ENCODE measurements at regions not wholly inside any gene's neighbourhood (a gene's known extent, or its start where the extent isn't known, plus 50 kb on each side); places are given as distances from the start of the nearest gene placed in this dataset.

- H3K4me3 ChIP-seq, result no peak overlapping the region
- no peak for TF ChIP-seq POLR2AphosphoS5 (IDR thresholded peaks at IDR 0.05)
- no peak for TF ChIP-seq CTCF (IDR thresholded peaks at IDR 0.05)
- no peak for TF ChIP-seq POLR2A (IDR thresholded peaks at IDR 0.05)
- no peak for TF ChIP-seq EP300 (IDR thresholded peaks at IDR 0.05; ENCODE audit: low read depth)
- in situ Hi-C loops (cut with MboI; ENCODE audit: low pct_ligation_motif_present in 1 of 4, low pct_unique_long_range_greater_than_20kb in 1 of 4, low sequenced_read_pairs in 3 of 4), result no loop called here
- H3K27ac ChIP-seq, result no peak overlapping the region
- no peaks in the 10 kb centered on the region for H3K27me3 ChIP-seq
- H3K4me1 ChIP-seq, result no peaks in the 10 kb centered on the region
- H3K9me3 ChIP-seq, result no peaks in the 10 kb centered on the region
- WGBS, 2 donors (ENCODE audit: low coverage in 1 of 2), result 73 to 75% methylated on average over 2 to 3 of the region's 3 CpGs
- intact Hi-C loops (cut with DNase I; ENCODE audit: low total_unique reads), result no loop called here
- H3K36me3 ChIP-seq, result no peaks in the 10 kb centered on the region
- no peak for DNase-seq
These were observed 317.5 kb downstream of the CD83 start for GRCh38 chr6:14434916-14435690.

GRCh38 chr6:14436592-14437132 is 319.1 kb downstream of the CD83 start:
- 80 to 95% methylated on average over 1 to 3 of the region's 3 CpGs for WGBS, 2 donors (ENCODE audit: low coverage in 1 of 2)
- in situ Hi-C loops (cut with MboI; ENCODE audit: low pct_ligation_motif_present in 1 of 4, low pct_unique_long_range_greater_than_20kb in 1 of 4, low sequenced_read_pairs in 3 of 4), result no loop called here

GRCh38 chr6:14439419-14439818 is 321.8 kb downstream of the CD83 start:
- Histone ChIP-seq H3K36me3 (no peaks in the 10 kb centered on the region), H3K9me3 (no peaks in the 10 kb centered on the region), H3K27me3 (no peaks in the 10 kb centered on the region), H3K27ac (no peak overlapping the region), H3K4me1 (peaks cover 0 to 10% (median 2%) of the 10 kb centered on the region in 4 donors), H3K4me3 (no peak overlapping the region)
- 81 to 92% methylated on average over 3 to 5 of the region's 5 CpGs for WGBS, 2 donors (ENCODE audit: low coverage in 1 of 2)
- TF ChIP-seq POLR2A (IDR thresholded peaks at IDR 0.05) (no peak), CTCF (IDR thresholded peaks at IDR 0.05) (no peak), EP300 (IDR thresholded peaks at IDR 0.05; ENCODE audit: low read depth) (no peak), POLR2AphosphoS5 (IDR thresholded peaks at IDR 0.05) (no peak)
- no peak for DNase-seq
- intact Hi-C loops (cut with DNase I; ENCODE audit: low total_unique reads), result no loop called here
- in situ Hi-C loops (cut with MboI; ENCODE audit: low pct_ligation_motif_present in 1 of 4, low pct_unique_long_range_greater_than_20kb in 1 of 4, low sequenced_read_pairs in 3 of 4), result no loop called here

More at GRCh38 chr6:14436592-14437132, 319.1 kb downstream of the CD83 start:
- DNase-seq, result no peak
- H3K4me3 ChIP-seq, result no peak overlapping the region
- no peaks in the 10 kb centered on the region for H3K36me3 ChIP-seq
- no peaks in the 10 kb centered on the region for H3K9me3 ChIP-seq
- H3K27me3 ChIP-seq, result no peaks in the 10 kb centered on the region
- no peak overlapping the region for H3K27ac ChIP-seq
- no peak for TF ChIP-seq CTCF (IDR thresholded peaks at IDR 0.05)
- no peak for TF ChIP-seq EP300 (IDR thresholded peaks at IDR 0.05; ENCODE audit: low read depth)
- TF ChIP-seq POLR2A (IDR thresholded peaks at IDR 0.05), result no peak
- no peak for TF ChIP-seq POLR2AphosphoS5 (IDR thresholded peaks at IDR 0.05)
- intact Hi-C loops (cut with DNase I; ENCODE audit: low total_unique reads), result no loop called here
- peaks cover 0 to 6% (median 2%) of the 10 kb centered on the region in 4 donors for H3K4me1 ChIP-seq

- no peak for TF ChIP-seq POLR2A (IDR thresholded peaks at IDR 0.05)
- TF ChIP-seq POLR2AphosphoS5 (IDR thresholded peaks at IDR 0.05), result no peak
- no peak for TF ChIP-seq EP300 (IDR thresholded peaks at IDR 0.05; ENCODE audit: low read depth)
- no peak for TF ChIP-seq CTCF (IDR thresholded peaks at IDR 0.05)
- no peaks in the 10 kb centered on the region for H3K9me3 ChIP-seq
- no peaks in the 10 kb centered on the region for H3K27me3 ChIP-seq
- no peak overlapping the region for H3K4me3 ChIP-seq
- intact Hi-C loops (cut with DNase I; ENCODE audit: low total_unique reads), result no loop called here
- no peak for DNase-seq
- 86 to 87% methylated on average over 4 of the region's 4 CpGs for WGBS, 2 donors (ENCODE audit: low coverage in 1 of 2)
- in situ Hi-C loops (cut with MboI; ENCODE audit: low pct_ligation_motif_present in 1 of 4, low pct_unique_long_range_greater_than_20kb in 1 of 4, low sequenced_read_pairs in 3 of 4), result no loop called here
- peak overlapping the region in 3 of 4 donors; percentile 62 to 72 (median 67) for H3K27ac ChIP-seq
- no peaks in the 10 kb centered on the region for H3K36me3 ChIP-seq
- peaks cover 0 to 10% (median 2%) of the 10 kb centered on the region in 4 donors for H3K4me1 ChIP-seq
These were observed 322.8 kb downstream of the CD83 start for GRCh38 chr6:14440215-14440910.
